ENCODE measurements at regions not wholly inside any gene's neighbourhood (a gene's known extent, or its start where the extent isn't known, plus 50 kb on each side); places are given as distances from the start of the nearest gene placed in this dataset.

- TF ChIP-seq, protein P1, sequence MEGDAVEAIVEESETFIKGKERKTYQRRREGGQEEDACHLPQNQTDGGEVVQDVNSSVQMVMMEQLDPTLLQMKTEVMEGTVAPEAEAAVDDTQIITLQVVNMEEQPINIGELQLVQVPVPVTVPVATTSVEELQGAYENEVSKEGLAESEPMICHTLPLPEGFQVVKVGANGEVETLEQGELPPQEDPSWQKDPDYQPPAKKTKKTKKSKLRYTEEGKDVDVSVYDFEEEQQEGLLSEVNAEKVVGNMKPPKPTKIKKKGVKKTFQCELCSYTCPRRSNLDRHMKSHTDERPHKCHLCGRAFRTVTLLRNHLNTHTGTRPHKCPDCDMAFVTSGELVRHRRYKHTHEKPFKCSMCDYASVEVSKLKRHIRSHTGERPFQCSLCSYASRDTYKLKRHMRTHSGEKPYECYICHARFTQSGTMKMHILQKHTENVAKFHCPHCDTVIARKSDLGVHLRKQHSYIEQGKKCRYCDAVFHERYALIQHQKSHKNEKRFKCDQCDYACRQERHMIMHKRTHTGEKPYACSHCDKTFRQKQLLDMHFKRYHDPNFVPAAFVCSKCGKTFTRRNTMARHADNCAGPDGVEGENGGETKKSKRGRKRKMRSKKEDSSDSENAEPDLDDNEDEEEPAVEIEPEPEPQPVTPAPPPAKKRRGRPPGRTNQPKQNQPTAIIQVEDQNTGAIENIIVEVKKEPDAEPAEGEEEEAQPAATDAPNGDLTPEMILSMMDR (IDR thresholded peaks at IDR 0.05 in 2 of 3, conservative IDR thresholded peaks at IDR 0.05 in 1 of 3; ENCODE audit: borderline replicate concordance in 1 of 3, insufficient read depth in 1 of 3, low read depth in 2 of 3, low read length in 2 of 3), result no peak
- TF ChIP-seq, protein P2, sequence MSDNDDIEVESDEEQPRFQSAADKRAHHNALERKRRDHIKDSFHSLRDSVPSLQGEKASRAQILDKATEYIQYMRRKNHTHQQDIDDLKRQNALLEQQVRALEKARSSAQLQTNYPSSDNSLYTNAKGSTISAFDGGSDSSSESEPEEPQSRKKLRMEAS (IDR thresholded peaks at IDR 0.05), result no peak
- TF ChIP-seq RAD21 (IDR thresholded peaks at IDR 0.05; ENCODE audit: low read depth) (no peak), CBX3 (IDR thresholded peaks at IDR 0.05; ENCODE audit: low read depth) (no peak), POLR2A (IDR thresholded peaks at IDR 0.05; ENCODE audit: borderline replicate concordance, extremely low read depth, insufficient read depth, insufficient read length) (no peak), EZH2phosphoT487 (IDR thresholded peaks at IDR 0.05; ENCODE audit: borderline replicate concordance) (no peak), POLR2AphosphoS5 (IDR thresholded peaks at IDR 0.05; ENCODE audit: low read depth, low read length) (no peak)
- TF ChIP-seq, protein P3, sequence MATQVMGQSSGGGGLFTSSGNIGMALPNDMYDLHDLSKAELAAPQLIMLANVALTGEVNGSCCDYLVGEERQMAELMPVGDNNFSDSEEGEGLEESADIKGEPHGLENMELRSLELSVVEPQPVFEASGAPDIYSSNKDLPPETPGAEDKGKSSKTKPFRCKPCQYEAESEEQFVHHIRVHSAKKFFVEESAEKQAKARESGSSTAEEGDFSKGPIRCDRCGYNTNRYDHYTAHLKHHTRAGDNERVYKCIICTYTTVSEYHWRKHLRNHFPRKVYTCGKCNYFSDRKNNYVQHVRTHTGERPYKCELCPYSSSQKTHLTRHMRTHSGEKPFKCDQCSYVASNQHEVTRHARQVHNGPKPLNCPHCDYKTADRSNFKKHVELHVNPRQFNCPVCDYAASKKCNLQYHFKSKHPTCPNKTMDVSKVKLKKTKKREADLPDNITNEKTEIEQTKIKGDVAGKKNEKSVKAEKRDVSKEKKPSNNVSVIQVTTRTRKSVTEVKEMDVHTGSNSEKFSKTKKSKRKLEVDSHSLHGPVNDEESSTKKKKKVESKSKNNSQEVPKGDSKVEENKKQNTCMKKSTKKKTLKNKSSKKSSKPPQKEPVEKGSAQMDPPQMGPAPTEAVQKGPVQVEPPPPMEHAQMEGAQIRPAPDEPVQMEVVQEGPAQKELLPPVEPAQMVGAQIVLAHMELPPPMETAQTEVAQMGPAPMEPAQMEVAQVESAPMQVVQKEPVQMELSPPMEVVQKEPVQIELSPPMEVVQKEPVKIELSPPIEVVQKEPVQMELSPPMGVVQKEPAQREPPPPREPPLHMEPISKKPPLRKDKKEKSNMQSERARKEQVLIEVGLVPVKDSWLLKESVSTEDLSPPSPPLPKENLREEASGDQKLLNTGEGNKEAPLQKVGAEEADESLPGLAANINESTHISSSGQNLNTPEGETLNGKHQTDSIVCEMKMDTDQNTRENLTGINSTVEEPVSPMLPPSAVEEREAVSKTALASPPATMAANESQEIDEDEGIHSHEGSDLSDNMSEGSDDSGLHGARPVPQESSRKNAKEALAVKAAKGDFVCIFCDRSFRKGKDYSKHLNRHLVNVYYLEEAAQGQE (IDR thresholded peaks at IDR 0.05; ENCODE audit: low read depth), result no peak
- TF ChIP-seq, protein P4, sequence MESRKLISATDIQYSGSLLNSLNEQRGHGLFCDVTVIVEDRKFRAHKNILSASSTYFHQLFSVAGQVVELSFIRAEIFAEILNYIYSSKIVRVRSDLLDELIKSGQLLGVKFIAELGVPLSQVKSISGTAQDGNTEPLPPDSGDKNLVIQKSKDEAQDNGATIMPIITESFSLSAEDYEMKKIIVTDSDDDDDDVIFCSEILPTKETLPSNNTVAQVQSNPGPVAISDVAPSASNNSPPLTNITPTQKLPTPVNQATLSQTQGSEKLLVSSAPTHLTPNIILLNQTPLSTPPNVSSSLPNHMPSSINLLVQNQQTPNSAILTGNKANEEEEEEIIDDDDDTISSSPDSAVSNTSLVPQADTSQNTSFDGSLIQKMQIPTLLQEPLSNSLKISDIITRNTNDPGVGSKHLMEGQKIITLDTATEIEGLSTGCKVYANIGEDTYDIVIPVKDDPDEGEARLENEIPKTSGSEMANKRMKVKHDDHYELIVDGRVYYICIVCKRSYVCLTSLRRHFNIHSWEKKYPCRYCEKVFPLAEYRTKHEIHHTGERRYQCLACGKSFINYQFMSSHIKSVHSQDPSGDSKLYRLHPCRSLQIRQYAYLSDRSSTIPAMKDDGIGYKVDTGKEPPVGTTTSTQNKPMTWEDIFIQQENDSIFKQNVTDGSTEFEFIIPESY (IDR thresholded peaks at IDR 0.05; ENCODE audit: extremely low read depth, insufficient replicate concordance, low read length), result no peak
These were observed 77.8 kb upstream of the CPNE8 start for GRCh38 chr12:38983117-38983571.
